Endodermal cell (in vitro differentiated cells): ENCODE measurements at regions not wholly inside any gene's neighbourhood (a gene's known extent, or its start where the extent isn't known, plus 50 kb on each side); places are given as distances from the start of the nearest gene placed in this dataset.

Experiments
- DNase-seq: peaks from one replicate; pipeline ENCODE4 v3.0.0-alpha.2; 2017
- H3K27ac ChIP-seq: 2 replicates; pipeline ENCODE4 v1.5.1; 2013; ENCODE audit warnings: mild to moderate bottlenecking, low read depth, low read length, moderate library complexity
- H3K27me3 ChIP-seq: 2 replicates; pipeline ENCODE4 v1.6.1; 2013; ENCODE audit warnings: mild to moderate bottlenecking, low read length, moderate library complexity; ENCODE audit not compliant: insufficient read depth, control insufficient read depth, poor library complexity, severe bottlenecking
- H3K36me3 ChIP-seq: 2 replicates; pipeline ENCODE4 v1.7.0; 2013; ENCODE audit warnings: mild to moderate bottlenecking, low read length, moderate library complexity; ENCODE audit not compliant: control insufficient read depth, insufficient read depth
- H3K4me1 ChIP-seq: one replicate; pipeline ENCODE4 v1.7.0; 2013; ENCODE audit warnings: low read length; ENCODE audit not compliant: control insufficient read depth, insufficient read depth
- H3K4me3 ChIP-seq: 2 replicates; pipeline ENCODE4 v1.5.1; 2013; ENCODE audit warnings: mild to moderate bottlenecking, low read length, moderate library complexity
- H3K9ac ChIP-seq: 2 replicates; pipeline ENCODE4 v1.6.1; 2013; ENCODE audit warnings: mild to moderate bottlenecking, low read length, moderate library complexity; ENCODE audit not compliant: poor library complexity, severe bottlenecking; ENCODE audit errors: extremely low read depth
- H3K9me3 ChIP-seq: 2 replicates; pipeline ENCODE4 v1.6.1; 2013; ENCODE audit warnings: mild to moderate bottlenecking, low read length, moderate library complexity; ENCODE audit not compliant: control insufficient read depth
- H3K27ac Mint-ChIP-seq: 2 replicates; pipeline ENCODE4 v1.8.0; 2020; ENCODE audit warnings: mixed read lengths
- H3K27me3 Mint-ChIP-seq: 2 replicates; pipeline ENCODE4 v1.8.0; 2021; ENCODE audit warnings: mild to moderate bottlenecking, mixed read lengths; ENCODE audit not compliant: insufficient read depth
- H3K36me3 Mint-ChIP-seq: 2 replicates; pipeline ENCODE4 v1.8.0; 2020; ENCODE audit warnings: low read depth, mixed read lengths
- H3K4me1 Mint-ChIP-seq: 2 replicates; pipeline ENCODE4 v1.8.0; 2020; ENCODE audit warnings: mixed read lengths
- H3K4me3 Mint-ChIP-seq: 2 replicates; pipeline ENCODE4 v1.8.0; 2020; ENCODE audit warnings: mild to moderate bottlenecking, moderate library complexity, mixed read lengths
- H3K9me3 Mint-ChIP-seq: 2 replicates; pipeline ENCODE4 v1.8.0; 2020; ENCODE audit warnings: mild to moderate bottlenecking, mixed read lengths
- CTCF ChIP-seq: fragments of 200-600 bp; sonication (generic); conservative IDR thresholded peaks from 2 replicates; pipeline ENCODE4 v1.5.0; 2021; ENCODE audit warnings: antibody characterized with exemption, mild to moderate bottlenecking
- WGBS, 2 experiments: methylation state at CpG; one replicate each; pipeline versions ENCODE4 v1.1.5 to v1.1.7; 2013; ENCODE audit warnings: missing lambda C conversion rate in 2 of 2, mixed read lengths in 1 of 2; ENCODE audit not compliant: insufficient coverage in 1 of 2, insufficient read length in 1 of 2; 5-methylcytosine and 5-hydroxymethylcytosine counted together

GRCh38 chr4:181259081-181259709 is 984.0 kb upstream of the TENM3 start:
- no peak for TF ChIP-seq CTCF
- Mint-ChIP-seq H3K27ac (peak overlapping the region; percentile 93), H3K9me3 (no peaks in the 10 kb centered on the region), H3K36me3 (no peaks in the 10 kb centered on the region), H3K27me3 (no peaks in the 10 kb centered on the region), H3K4me1 (peaks cover 50% of the 10 kb centered on the region), H3K4me3 (no peak overlapping the region)
- Histone ChIP-seq H3K9ac (peak overlapping the region; percentile 50), H3K9me3 (no peaks in the 10 kb centered on the region), H3K4me1 (peaks cover 28% of the 10 kb centered on the region), H3K27ac (peak overlapping the region; percentile 52), H3K36me3 (no peaks in the 10 kb centered on the region), H3K4me3 (peak overlapping the region; percentile 53), H3K27me3 (no peaks in the 10 kb centered on the region)
- WGBS, 2 experiments = 67 to 91% methylated on average over 1 to 4 of the region's 4 CpGs
- DNase-seq = no peak

GRCh38 chr4:181261279-181261678 is 981.9 kb upstream of the TENM3 start:
- Histone ChIP-seq H3K4me1 (peaks cover 29% of the 10 kb centered on the region), H3K9ac (no peak overlapping the region), H3K36me3 (no peaks in the 10 kb centered on the region), H3K27me3 (no peaks in the 10 kb centered on the region), H3K4me3 (no peak overlapping the region), H3K27ac (no peak overlapping the region), H3K9me3 (no peaks in the 10 kb centered on the region)
- H3K27me3 Mint-ChIP-seq = no peaks in the 10 kb centered on the region
- peak; percentile 69 for DNase-seq
- H3K9me3 Mint-ChIP-seq = no peaks in the 10 kb centered on the region
- H3K4me3 Mint-ChIP-seq = no peak overlapping the region
- H3K27ac Mint-ChIP-seq = no peak overlapping the region
- peak; percentile 76 for TF ChIP-seq CTCF
- H3K36me3 Mint-ChIP-seq = no peaks in the 10 kb centered on the region
- H3K4me1 Mint-ChIP-seq = peaks cover 49% of the 10 kb centered on the region
- 10 to 25% methylated on average over 4 to 5 of the region's 5 CpGs for WGBS, 2 experiments

- Histone ChIP-seq H3K4me1 (peaks cover 11% of the 10 kb centered on the region), H3K36me3 (no peaks in the 10 kb centered on the region), H3K9ac (no peak overlapping the region), H3K27ac (no peak overlapping the region), H3K27me3 (no peaks in the 10 kb centered on the region), H3K9me3 (no peaks in the 10 kb centered on the region), H3K4me3 (no peak overlapping the region)
- no peak overlapping the region for H3K27ac Mint-ChIP-seq
- peaks cover 27% of the 10 kb centered on the region for H3K4me1 Mint-ChIP-seq
- no peaks in the 10 kb centered on the region for H3K36me3 Mint-ChIP-seq
- DNase-seq = peak; percentile 67
- no peaks in the 10 kb centered on the region for H3K27me3 Mint-ChIP-seq
- no peak for TF ChIP-seq CTCF
- H3K9me3 Mint-ChIP-seq = no peaks in the 10 kb centered on the region
- WGBS, 2 experiments = 55% methylated on average over 5 to 9 of the region's 9 CpGs
- no peak overlapping the region for H3K4me3 Mint-ChIP-seq
These were observed 978.3 kb upstream of the TENM3 start for GRCh38 chr4:181264893-181265292.
